Panc1 (cell line): ENCODE measurements at regions not wholly inside any gene's neighbourhood (a gene's known extent, or its start where the extent isn't known, plus 50 kb on each side); places are given as distances from the start of the nearest gene placed in this dataset.

Experiments
- POLR2AphosphoS5 ChIP-seq: IDR thresholded peaks from 2 replicates; pipeline ENCODE4 v1.6.1; 2012; ENCODE audit warnings: mild to moderate bottlenecking, low read depth, low read length, moderate library complexity
- SIN3A ChIP-seq: IDR thresholded peaks from 2 replicates; pipeline ENCODE4 v1.6.1; 2012; ENCODE audit warnings: low read depth, mild to moderate bottlenecking, low read length, moderate library complexity, borderline replicate concordance; ENCODE audit not compliant: insufficient read depth
- TCF7L2 ChIP-seq: IDR thresholded peaks from 2 replicates; pipeline ENCODE4 v1.6.1; 2011; ENCODE audit warnings: mild to moderate bottlenecking, low read depth, low read length, inconsistent platforms
- TF ChIP-seq, protein P1 (sequence below): fragments of 450-650 bp; IDR thresholded peaks from 2 replicates; pipeline ENCODE4 v1.5.1; 2017; ENCODE audit warnings: mild to moderate bottlenecking

GRCh38 chr18:52190631-52191030 is 149.4 kb upstream of the DCC start:
- TF ChIP-seq, protein P1, sequence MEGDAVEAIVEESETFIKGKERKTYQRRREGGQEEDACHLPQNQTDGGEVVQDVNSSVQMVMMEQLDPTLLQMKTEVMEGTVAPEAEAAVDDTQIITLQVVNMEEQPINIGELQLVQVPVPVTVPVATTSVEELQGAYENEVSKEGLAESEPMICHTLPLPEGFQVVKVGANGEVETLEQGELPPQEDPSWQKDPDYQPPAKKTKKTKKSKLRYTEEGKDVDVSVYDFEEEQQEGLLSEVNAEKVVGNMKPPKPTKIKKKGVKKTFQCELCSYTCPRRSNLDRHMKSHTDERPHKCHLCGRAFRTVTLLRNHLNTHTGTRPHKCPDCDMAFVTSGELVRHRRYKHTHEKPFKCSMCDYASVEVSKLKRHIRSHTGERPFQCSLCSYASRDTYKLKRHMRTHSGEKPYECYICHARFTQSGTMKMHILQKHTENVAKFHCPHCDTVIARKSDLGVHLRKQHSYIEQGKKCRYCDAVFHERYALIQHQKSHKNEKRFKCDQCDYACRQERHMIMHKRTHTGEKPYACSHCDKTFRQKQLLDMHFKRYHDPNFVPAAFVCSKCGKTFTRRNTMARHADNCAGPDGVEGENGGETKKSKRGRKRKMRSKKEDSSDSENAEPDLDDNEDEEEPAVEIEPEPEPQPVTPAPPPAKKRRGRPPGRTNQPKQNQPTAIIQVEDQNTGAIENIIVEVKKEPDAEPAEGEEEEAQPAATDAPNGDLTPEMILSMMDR, result no peak
- no peak for TF ChIP-seq POLR2AphosphoS5
- no peak for TF ChIP-seq SIN3A
- no peak for TF ChIP-seq TCF7L2
